Stimulated activated CD4-positive, alpha-beta T cell treated with anti-CD3 and anti-CD28 coated beads, Interleukin-2, amount 100 ng/mL, for 4 hours (primary cell): ENCODE measurements at regions not wholly inside any gene's neighbourhood (a gene's known extent, or its start where the extent isn't known, plus 50 kb on each side); places are given as distances from the start of the nearest gene placed in this dataset.
A peak's percentile ranks its signal among the peaks of the same experiment; 100 is the strongest.

Experiments used
- DNase-seq: peaks from one replicate; pipeline ENCODE4 v3.0.0-alpha.2; 2020; ENCODE audit warnings: low read depth

GRCh38 chr19:32208060-32208459, 137.3 kb upstream of the ZNF507 start:
- no peak for DNase-seq

GRCh38 chr19:32219392-32219791, 126.0 kb upstream of the ZNF507 start:
- DNase-seq: no peak

GRCh38 chr19:32219881-32220472, 125.4 kb upstream of the ZNF507 start:
- no peak for DNase-seq

- no peak for DNase-seq
Measured at GRCh38 chr19:32220951-32221350, 124.5 kb upstream of the ZNF507 start.

GRCh38 chr19:32222556-32222955, 122.9 kb upstream of the ZNF507 start:
- no peak for DNase-seq

- no peak for DNase-seq
Measured at GRCh38 chr19:32223106-32223505, 122.3 kb upstream of the ZNF507 start.

GRCh38 chr19:32223595-32224370, 121.6 kb upstream of the ZNF507 start:
- no peak for DNase-seq

- DNase-seq: peak; percentile 22
Measured at GRCh38 chr19:32224371-32225244, 120.8 kb upstream of the ZNF507 start.

- DNase-seq: no peak
Measured at GRCh38 chr19:32227561-32228165, 117.7 kb upstream of the ZNF507 start.

GRCh38 chr19:32230441-32230840, 115.0 kb upstream of the ZNF507 start:
- no peak for DNase-seq

- no peak for DNase-seq
Measured at GRCh38 chr19:32231020-32231419, 114.4 kb upstream of the ZNF507 start.

GRCh38 chr19:32231691-32232090, 113.7 kb upstream of the ZNF507 start:
- DNase-seq: no peak

- no peak for DNase-seq
Measured at GRCh38 chr19:32232449-32232848, 113.0 kb upstream of the ZNF507 start.

- DNase-seq: no peak
Measured at GRCh38 chr19:32233091-32233490, 112.3 kb upstream of the ZNF507 start.

- no peak for DNase-seq
Measured at GRCh38 chr19:32233885-32234284, 111.5 kb upstream of the ZNF507 start.

- no peak for DNase-seq
Measured at GRCh38 chr19:32234663-32235217, 110.7 kb upstream of the ZNF507 start.

- DNase-seq: no peak
Measured at GRCh38 chr19:32238076-32238475, 107.3 kb upstream of the ZNF507 start.

- DNase-seq: no peak
Measured at GRCh38 chr19:32240316-32240715, 105.1 kb upstream of the ZNF507 start.

GRCh38 chr19:32241306-32241705, 104.1 kb upstream of the ZNF507 start:
- no peak for DNase-seq

- DNase-seq: no peak
Measured at GRCh38 chr19:32241932-32242710, 103.3 kb upstream of the ZNF507 start.

GRCh38 chr19:32246006-32246405, 99.4 kb upstream of the ZNF507 start:
- no peak for DNase-seq
